ENCODE measurements at regions not wholly inside any gene's neighbourhood (a gene's known extent, or its start where the extent isn't known, plus 50 kb on each side); places are given as distances from the start of the nearest gene placed in this dataset.

DNA sequence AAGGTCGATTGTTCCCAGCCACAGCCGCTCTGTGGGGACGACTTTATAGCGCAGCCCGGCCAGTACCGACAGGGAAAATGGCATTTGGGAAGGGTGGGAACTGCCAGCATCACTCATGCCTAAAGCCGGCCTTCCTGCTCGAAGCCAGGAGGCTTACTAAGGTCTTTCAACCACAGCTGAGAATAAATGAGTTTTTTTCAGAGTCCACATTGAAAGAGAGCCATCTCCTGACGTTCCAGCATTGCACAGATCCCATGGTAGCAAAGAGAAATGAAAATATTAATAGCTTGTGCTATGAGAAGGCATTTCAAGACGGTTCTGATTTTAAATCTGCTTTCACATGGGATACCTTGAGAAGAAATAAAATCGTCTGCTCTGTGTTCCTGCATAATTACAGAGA, 230.2 kb upstream of the IGF1R start:
- DNase-seq (ENCODE audit: low read depth in 2 of 2): no peak

DNA sequence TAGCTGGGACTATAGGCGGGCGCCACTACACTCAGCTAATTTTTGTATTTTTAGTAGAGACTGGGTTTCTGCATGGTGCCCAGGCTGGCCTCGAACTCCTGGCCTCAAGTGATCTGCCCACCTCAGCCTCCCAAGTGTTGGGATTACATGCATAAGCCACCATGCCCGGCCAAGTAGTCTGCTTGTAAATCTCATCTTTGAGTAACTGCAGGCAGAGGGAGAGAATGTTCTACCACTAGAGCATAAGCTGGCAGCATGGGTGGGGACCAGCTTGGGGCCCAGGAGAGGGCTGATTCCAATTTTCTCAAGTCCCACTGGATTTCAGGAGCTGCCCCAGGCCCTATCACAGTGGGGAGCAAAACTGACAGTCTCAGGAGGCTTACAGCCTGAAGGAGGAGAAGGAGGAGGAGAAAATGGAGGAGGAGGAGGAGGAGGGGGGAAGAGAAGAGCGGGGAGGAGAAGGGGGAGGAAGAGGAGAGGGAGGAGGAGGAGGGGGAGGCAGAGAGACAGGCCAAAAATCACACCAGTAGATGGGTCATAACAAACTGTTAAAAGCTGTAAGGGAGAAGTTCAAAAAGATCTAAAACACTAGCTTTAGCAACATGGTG, 229.1 kb upstream of the IGF1R start:
- no peak for DNase-seq (ENCODE audit: low read depth in 2 of 2)

DNA sequence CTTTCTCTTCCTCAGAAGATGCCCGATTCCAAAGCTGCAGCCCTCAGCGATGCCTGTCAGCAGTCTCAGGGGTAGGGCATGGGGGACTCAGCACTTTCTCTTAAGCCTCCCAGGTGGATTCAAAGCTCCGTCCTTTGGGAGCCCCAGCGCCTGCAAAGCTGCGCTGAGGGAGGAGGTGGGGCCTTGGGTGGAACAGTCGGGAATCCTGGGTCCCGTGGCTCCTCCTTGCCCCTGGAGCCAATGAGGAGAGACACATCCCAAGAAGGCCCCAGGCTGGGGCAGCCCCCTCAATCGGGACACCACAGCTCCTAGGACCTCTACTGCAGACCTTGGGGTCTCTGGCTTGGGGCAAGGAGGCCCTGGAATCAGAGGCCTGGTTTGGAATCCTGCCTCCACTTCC, 227.5 kb upstream of the IGF1R start:
- DNase-seq (ENCODE audit: low read depth in 2 of 2): no peak

DNA sequence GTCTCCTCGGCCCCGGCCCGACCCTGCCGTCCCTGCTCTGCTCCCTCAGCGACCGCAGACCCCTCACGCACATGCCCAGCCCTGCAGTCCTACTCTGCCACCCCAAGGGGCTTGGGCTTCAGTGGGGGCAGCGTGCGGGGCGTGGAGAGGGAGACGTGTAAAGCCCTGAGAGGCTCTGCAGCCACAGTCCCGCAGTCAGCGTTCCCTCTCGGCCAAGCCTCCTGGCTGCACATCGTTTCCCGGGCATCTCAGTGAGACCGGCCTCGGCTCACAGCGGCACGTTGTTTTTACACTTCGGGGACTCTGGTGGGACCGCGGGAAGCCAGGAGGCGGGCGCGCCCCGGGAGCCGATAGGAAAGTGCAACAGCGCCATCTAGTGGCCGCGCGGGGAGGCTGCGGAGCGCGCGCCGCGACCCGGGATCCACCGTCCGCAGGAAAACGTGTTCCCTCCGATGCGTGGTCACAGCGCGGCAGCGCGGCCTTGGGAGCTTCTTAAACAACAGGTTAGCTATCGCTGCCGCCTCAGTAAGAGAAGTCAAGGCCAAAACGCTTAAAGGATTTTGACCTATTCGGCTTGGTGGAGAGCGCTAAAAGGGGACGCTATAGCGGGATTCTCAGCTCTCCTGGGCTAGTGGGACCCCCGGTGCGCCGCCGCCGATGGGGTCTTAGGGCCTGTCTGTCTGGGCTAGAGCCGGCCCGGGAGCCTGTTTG, 226.8 kb upstream of the IGF1R start:
- peak; percentile 48 to 66 for DNase-seq (ENCODE audit: low read depth in 2 of 2)

DNA sequence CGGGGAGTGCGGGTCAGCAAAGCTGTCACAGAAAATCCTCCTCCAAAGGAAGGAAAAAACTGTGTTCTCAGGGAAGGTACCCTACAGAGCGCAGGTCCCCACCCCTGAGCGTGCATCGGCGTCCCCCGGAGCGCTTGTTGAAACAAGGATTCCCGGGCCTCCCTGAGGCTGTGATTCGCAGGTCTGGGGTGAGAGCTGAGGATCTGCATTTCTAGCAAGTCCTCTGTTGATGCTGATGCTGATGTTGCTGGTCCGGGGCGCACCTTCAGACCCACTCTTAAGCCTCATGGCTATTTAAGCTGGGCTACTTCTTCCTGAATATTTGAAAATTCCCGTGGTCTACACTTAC, 226.2 kb upstream of the IGF1R start:
- no peak for DNase-seq (ENCODE audit: low read depth in 2 of 2)

DNA sequence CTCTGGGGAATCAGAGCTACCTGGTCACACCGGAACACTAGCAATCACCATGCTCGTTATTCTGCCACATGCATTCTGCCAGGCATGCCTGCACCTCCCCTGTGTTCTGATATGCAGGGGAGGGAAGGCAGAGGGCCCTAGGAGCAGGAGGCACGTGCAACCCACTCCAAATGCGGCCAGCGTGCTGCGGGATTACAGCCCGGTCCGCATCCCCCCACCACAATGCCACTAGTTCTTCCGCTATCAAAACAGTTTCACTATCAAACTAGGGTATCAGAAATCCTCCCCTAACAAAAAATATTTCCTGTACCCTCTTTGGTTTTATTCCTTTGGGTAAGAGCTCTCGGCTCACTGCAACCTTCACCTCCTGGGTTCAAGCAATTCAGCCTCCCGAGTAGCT, 223.2 kb upstream of the IGF1R start:
- DNase-seq (ENCODE audit: low read depth in 2 of 2): no peak

DNA sequence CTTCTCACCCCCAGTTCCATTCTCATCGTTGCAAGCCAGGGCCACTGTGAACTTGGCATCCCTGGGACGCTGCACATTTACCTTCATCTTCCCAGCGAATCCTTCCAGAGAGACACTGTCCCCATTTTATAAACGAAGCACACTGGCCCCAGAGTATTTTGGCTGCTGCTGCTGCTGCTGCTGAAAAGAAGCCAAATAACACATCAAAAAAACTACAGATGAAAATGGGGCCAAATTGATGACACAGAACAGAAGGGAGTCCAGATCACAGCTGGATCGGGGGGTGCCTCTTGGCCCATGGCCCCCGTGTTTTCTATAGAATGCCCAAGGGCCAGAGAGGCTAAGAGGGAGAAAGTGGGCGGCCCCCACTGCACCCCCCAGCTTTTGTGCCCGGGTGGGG, 221.0 kb upstream of the IGF1R start:
- no peak for DNase-seq (ENCODE audit: low read depth in 2 of 2)

DNA sequence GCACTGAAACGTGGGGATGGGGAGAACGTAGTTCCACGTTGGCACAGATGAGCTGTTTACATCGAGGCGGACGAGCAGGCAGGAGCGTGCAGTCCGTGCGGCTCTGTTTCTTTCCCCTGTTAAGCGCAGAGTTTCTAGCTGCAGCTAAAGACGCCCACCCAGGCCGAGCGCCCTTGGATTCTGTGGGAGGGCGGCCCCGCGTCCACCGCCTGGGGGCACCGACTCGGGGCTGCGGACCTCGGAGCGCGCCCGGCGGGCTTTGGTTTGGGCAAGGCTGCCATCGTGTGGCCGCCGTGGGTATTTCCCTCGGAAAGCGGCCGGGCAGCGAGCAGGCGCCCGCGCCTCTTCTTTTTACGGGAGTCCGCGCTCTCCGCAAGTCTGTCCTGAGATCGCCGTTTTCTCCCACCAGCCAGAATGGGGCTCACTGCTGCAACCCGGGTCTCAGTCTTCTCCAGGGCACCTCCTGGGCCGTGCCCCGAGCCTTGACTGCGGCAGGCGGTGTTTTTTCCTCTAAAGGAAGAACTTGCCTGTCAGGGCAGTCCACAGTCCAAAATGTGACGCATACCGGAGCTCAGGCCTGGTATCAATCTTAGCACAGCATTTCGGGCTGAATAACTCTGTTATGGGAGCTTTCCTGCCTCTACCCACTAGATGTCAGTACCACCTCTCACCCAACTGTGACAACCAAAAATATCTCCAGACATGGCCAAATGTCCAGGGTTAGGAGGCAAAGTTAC, 219.9 kb upstream of the IGF1R start:
- peak; percentile 20 to 61 for DNase-seq (ENCODE audit: low read depth in 2 of 2)

DNA sequence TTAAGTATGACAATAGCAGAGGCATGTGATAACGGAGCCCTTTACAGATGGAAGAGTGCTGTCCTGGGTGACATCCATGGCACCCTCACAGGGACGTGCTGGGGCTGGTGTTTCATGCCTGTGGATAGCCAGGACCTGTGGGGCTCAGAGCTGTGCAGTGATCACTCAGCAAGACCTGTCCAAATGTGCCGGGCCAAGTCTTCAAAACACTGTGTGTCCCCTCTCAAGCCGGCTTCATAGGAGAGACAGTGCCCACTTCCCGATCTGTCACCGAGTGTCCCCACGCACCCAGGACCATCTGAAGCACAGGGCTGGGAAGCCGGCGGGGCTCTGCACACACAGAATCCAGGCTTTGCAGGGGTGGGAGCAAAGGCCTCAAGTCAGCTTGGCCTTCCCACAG, 217.2 kb upstream of the IGF1R start:
- no peak for DNase-seq (ENCODE audit: low read depth in 2 of 2)

DNA sequence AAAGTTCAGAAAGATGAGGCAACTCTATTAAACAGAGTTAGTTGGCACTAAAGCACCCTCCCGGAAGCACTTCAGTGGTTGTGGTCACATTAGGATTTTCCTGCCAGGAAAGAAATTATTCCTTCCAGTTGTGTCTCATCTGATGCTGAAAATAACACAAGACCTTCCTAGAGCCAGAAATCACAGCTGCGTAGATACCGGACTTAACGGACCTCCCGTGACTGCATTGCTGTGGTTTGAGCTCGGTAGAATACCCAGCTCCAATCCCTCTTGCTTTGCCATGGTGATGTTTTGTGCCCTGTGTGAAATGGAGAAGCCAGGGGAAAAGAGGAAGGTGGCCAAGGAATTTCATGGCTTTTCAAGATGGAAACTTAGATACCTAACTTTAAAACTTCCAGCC, 215.0 kb upstream of the IGF1R start:
- no peak for DNase-seq (ENCODE audit: low read depth in 2 of 2)

DNA sequence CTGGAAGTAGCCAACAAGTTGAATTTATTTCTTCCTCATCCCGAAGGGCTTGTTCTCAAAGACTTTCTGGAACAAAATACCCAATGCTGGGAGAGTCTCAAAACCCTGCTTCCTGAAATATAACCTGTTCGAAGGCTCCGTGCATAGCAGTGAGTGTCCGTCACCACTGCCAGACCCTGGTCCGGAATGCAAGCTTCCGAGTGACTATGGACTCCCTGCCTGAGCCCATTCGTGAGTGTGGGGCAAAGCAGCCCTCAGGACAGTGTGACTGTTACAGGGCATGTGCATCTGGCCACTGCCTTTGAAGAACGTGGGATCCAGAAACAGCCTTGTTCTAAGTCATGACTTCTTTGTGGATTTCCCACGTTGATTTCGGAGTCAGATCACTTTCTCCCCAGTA, 214.5 kb upstream of the IGF1R start:
- DNase-seq (ENCODE audit: low read depth in 2 of 2): no peak

DNA sequence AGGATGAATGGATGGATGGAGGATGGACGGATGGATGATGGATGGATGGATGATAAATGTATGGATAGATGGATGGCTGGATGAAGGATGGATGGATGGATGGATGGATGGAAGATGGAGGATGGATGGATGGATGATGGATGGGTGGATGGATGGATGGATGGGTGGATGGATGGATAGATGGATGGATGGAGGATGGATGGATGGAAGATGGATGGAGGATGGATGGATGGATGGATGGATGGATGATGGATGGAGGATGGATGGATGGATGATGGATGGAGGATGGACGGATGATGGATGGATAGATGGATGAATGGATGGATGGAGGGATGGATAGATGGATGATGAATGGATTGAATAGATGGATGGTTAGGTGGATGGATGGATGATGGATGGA, 210.6 kb upstream of the IGF1R start:
- no peak for DNase-seq (ENCODE audit: low read depth in 2 of 2)

DNA sequence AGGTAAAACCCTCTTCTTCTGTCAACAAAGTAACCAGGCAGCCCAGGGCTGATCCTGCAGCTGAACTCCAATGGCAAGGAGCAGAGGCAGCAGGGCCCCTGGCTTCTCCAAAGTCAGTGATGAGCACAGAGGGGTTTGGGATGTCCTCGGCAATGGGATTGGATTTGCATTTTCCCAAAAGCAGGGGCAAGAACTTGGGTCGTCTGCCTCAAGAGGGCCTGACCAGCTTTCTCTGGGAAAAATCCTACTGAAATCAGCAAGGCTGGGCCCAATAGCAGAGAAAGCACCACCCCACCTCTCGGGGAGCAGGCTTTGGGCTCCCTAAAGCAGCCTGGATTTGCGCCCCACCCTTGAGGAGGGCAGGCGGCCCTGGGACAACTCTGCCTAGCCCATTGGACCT, 210.0 kb upstream of the IGF1R start:
- no peak for DNase-seq (ENCODE audit: low read depth in 2 of 2)

DNA sequence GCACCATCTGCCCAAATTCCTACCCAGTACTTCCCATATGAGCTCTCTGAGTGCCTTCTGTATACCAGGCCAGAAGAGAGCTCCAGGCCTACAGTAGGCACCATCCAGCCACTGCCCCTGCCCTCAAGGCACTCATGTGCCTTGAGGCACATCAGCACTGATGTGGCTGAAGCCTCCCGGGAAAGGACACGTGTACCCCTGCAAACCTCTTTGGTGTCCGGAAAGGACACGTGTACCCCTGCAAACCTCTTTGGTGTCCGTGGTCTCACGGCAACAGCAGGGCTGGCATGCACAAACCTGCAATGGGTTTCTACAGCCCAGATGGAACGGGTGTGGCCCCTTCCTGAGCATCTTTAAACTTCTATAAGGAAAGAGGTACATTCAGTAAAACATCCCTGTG, 209.4 kb upstream of the IGF1R start:
- DNase-seq (ENCODE audit: low read depth in 2 of 2): no peak

DNA sequence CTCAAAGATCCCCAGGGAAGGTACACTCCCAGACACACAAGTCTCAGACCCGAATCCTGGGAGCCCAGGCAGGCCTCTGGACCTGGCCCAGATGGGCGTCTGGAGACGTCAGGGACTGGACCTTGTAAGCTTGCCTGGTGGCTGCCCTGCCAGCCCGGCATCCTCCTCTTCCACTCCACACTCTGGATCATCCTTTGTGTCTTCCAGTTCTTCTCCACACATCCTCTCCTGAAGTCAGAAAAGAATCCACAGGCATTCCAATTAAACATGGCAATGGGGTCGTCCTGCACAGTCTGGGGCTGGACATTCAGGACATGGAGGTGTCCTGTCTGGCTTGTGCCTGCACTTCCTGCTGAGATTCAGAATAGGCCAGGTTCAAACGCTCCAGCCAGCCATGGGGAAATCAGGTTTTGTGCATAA, 208.8 kb upstream of the IGF1R start:
- DNase-seq (ENCODE audit: low read depth in 2 of 2): no peak

DNA sequence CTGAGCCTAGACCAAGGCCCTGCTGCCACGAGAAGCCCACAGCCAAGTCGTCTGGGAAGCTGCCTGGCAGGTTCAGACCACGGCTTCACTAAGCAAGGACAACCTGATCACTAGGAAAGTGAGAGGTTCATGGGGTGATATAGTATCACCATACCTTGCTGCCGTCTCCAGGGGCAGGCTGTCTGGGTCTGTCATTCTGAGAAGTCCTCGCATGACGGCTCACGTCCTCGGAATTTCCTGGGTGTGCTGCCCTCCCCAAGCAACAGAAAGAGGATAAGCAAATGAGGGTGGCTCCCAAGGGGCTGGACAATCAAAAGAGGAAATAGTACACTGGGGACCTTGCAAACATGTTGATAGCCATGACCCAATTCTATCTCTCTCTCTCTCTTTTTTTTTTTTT, 207.4 kb upstream of the IGF1R start:
- DNase-seq (ENCODE audit: low read depth in 2 of 2): no peak

DNA sequence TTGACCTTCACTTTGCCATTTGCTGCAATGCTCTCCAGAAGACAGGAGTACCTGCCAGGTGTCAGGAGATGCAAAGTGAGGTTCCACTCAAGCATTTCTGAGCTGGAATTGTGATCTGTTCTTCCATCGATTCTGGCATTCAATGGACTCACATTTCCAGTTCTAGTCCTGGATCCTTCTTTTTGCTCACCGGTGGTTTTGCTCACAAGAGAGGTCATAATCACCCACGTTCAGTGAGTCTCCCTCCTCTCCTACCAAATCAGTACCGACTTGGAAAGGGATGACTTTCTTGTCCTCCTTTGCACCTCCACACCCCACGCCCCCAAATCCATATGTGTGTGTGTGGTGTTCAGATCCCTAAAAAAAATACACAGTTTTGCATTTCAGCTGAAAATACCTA, 206.7 kb upstream of the IGF1R start:
- DNase-seq (ENCODE audit: low read depth in 2 of 2): no peak

DNA sequence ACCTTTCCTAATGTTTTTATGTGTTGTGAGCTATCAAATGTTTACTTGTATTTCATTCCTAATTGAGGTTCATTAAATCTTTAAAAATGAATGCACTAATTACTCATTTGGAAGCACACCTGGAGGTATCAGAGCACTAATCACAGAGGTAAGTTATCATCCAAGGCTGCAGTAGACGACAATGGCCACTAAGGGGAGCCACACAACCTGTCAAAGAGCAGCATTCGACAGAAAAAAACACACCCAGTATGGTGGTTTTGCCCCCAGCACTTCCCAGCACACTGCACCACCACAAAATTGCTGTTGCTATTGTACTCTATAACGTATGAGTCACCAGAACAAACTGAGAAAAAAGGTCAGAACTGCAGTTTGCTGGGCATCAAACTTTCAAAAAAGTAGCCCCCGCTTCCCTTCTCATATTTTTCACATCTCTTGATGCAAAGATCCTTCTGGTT, 205.9 kb upstream of the IGF1R start:
- peak; percentile 28 to 32 for DNase-seq (ENCODE audit: low read depth in 2 of 2)

DNA sequence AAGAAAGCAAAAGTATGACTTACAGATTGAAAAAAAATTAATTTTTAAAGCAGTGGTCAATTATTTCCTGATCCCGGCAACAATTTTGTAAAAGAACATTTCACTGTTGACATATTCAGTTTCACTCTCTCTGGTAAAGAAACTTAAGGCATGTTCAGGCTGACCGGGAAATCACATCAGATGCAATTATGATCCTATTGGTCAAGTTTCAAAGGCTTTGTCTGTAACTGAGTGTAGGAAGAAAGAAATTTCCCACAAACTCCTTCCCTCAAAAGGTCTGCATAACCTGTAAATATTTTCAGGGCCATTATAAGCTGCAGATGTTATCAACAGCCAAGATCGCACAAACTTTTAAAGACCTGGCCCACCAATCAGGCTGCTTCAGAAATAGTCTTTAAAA, 205.4 kb upstream of the IGF1R start:
- no peak for DNase-seq (ENCODE audit: low read depth in 2 of 2)

DNA sequence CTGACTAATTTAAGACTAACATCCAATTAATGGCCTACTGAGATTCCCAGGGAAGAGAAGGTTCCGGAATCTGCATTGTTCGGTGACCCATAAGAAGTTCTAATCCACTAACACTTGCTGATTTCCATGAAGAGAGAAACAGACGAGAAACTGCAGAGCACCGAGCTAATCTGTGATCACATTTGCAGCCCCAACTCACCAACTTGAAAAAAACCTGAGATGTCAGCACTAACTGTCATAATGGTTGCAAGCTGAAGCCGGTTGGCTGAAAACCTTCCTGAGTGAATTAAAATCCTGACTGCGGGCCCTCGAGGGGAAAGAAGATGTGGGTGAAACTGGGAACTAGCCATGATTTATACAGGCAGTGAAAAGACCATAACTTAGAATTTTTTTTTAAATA, 204.8 kb upstream of the IGF1R start:
- no peak for DNase-seq (ENCODE audit: low read depth in 2 of 2)

DNA sequence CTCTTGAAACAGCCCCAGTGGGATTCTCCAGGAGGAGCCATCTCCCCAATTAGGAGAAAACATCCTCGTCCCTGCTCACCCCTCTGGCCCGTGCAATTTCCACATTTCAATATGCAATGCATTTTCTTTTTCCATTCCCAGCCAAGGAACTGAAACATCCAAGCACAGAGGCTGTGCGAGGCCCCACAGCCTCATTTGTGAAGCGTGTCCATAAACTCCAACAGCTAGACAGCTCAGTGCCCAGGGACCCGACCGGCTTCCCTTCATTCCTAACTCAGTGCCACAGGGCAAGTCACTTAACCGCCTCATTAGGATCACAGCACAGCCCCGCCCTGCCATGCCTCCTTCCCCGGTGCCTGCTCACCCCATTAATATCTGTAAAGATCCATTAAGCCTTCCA, 204.2 kb upstream of the IGF1R start:
- no peak for DNase-seq (ENCODE audit: low read depth in 2 of 2)

DNA sequence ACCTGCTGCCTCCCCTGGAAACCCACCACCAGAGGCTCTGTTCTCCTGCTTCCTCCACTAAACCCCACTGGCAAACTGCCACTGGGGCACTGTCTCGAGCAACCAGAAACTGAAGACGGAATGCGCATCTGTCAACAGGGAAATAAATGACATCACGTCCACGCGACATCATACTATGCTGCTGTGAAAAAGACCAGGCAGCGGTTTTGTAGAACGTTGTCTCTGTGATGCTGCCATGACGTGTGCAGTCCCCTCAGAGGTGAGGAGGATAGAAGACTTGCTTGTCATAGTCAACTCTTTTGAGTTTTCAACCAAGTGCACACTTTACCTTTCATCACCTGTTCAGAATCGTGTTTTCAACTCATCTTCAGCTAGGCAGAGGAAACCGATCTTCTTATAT, 203.0 kb upstream of the IGF1R start:
- DNase-seq (ENCODE audit: low read depth in 2 of 2): no peak

DNA sequence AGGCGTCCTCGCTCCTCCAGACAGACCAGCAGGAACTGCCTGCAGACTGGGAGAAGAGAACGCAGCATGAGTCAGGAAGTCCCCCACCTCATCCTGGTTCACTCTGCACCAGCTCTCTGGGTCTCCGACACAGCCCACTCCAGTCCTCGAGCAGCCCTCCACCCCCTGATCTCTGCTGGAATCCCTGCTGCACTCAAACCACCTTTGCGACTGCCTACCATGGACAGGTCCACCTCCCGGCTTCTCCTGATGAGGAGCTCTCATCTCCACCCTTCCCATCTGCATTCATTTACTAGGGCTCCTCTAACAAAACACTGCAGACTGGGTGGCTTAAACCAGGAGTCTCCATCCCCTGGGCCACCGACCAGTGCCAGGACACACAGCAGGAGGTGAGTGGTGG, 202.3 kb upstream of the IGF1R start:
- no peak for DNase-seq (ENCODE audit: low read depth in 2 of 2)
